Endothelial cell of umbilical vein (primary cell): ENCODE measurements at regions not wholly inside any gene's neighbourhood (a gene's known extent, or its start where the extent isn't known, plus 50 kb on each side); places are given as distances from the start of the nearest gene placed in this dataset.

Source experiments
- BruUV-seq: library from RNA; stranded (reverse); fragments of 400-500 nt; replicated peaks from 2 replicates; lab custom pipeline; 2021; lab: Mats Ljungman, UMichigan
- CTCF ChIA-PET: fragments of 300-600, 350-600 bp; sonication (Branson Sonifier 250); formaldehyde crosslinking; loops from one replicate; lab custom pipeline; 2021; ENCODE audit warnings: antibody characterized with exemption, inconsistent platforms; lab: Charles Lee
- POLR2A ChIA-PET: fragments of 300-600, 350-600 bp; sonication (Branson Sonifier 250); formaldehyde crosslinking; loops from one replicate; lab custom pipeline; 2021; ENCODE audit warnings: antibody characterized with exemption, inconsistent platforms; lab: Charles Lee
- DNase-seq: peaks from one replicate; pipeline ENCODE4 v3.0.0-alpha.2; 2011; ENCODE audit warnings: low read depth, low spot score
- FAIRE-seq: peaks from 2 replicates; lab custom pipeline; 2011; peaks lifted over from hg19 to GRCh38; lab: Jason Lieb, UNC
- H2AFZ ChIP-seq: 2 replicates; pipeline ENCODE4 v1.6.0; 2012; ENCODE audit warnings: low read depth, low read length, control low read depth, inconsistent platforms
- H3K27ac ChIP-seq: 2 replicates; pipeline ENCODE4 v1.5.1; 2011; ENCODE audit warnings: low read depth, mild to moderate bottlenecking, control low read depth, low read length, moderate library complexity; ENCODE audit not compliant: insufficient read depth
- H3K27me3 ChIP-seq, 2 experiments: 2 replicates each; pipeline versions ENCODE4 v1.6.0 to v1.6.1; 2011; ENCODE audit warnings: low read length in 2 of 2, mixed read lengths in 1 of 2; ENCODE audit not compliant: control insufficient read depth in 2 of 2, insufficient read depth in 2 of 2
- H3K36me3 ChIP-seq, 2 experiments: 2 replicates in 1 of 2; 3 replicates in 1 of 2; pipeline ENCODE4 v1.5.1; 2011; ENCODE audit warnings: low read length in 2 of 2, mild to moderate bottlenecking in 1 of 2, moderate library complexity in 1 of 2; ENCODE audit not compliant: control insufficient read depth in 2 of 2, insufficient read depth in 2 of 2; ENCODE audit errors: extremely low read depth in 1 of 2
- H3K4me1 ChIP-seq: 3 replicates; pipeline ENCODE4 v1.5.1; 2011; ENCODE audit warnings: mild to moderate bottlenecking, low read length; ENCODE audit not compliant: control insufficient read depth, insufficient read depth; ENCODE audit errors: extremely low read depth
- H3K4me2 ChIP-seq: 2 replicates; pipeline ENCODE4 v1.6.1; 2011; ENCODE audit warnings: low read length, control low read depth, mixed read lengths; ENCODE audit not compliant: insufficient read depth
- H3K4me3 ChIP-seq, 3 experiments: fragments of 200-600 bp in 1 of 3; sonication (generic), shearing (Covaris generic) in 1 of 3; replicated peaks in 1 of 3; 2 replicates each; pipeline ENCODE4 v1.5.1; 2011 to 2016; ENCODE audit warnings: control low read depth in 3 of 3, low read length in 3 of 3, mild to moderate bottlenecking in 2 of 3, inconsistent platforms in 1 of 3, low read depth in 1 of 3, moderate library complexity in 1 of 3; ENCODE audit not compliant: insufficient read depth in 1 of 3
- H3K79me2 ChIP-seq: 2 replicates; pipeline ENCODE4 v1.6.0; 2012; ENCODE audit warnings: low read length, inconsistent platforms; ENCODE audit not compliant: control insufficient read depth, insufficient read depth
- H3K9ac ChIP-seq: replicated peaks from 2 replicates; pipeline ENCODE3; 2011; ENCODE audit warnings: low read length, control low read depth; ENCODE audit not compliant: insufficient read depth; ENCODE audit errors: extremely low read depth
- H3K9me1 ChIP-seq: replicated peaks from 3 replicates; pipeline ENCODE4 v1.6.0; 2011; ENCODE audit warnings: mild to moderate bottlenecking, low read length; ENCODE audit not compliant: control insufficient read depth, insufficient read depth; ENCODE audit errors: extremely low read depth
- H3K9me3 ChIP-seq: replicated peaks from 2 replicates; pipeline ENCODE4 v1.5.1; 2012; ENCODE audit warnings: low read length, inconsistent platforms; ENCODE audit not compliant: control insufficient read depth, insufficient read depth
- H4K20me1 ChIP-seq: replicated peaks from 2 replicates; pipeline ENCODE3; 2011; ENCODE audit warnings: mild to moderate bottlenecking, low read length; ENCODE audit not compliant: control insufficient read depth, insufficient read depth; ENCODE audit errors: extremely low read depth
- CTCF ChIP-seq, 2 donors: IDR thresholded peaks; 1 replicate in 1 of 2; 2 replicates in 1 of 2; pipeline ENCODE4 v1.5.1; 2011; ENCODE audit warnings: low read length in 2 of 2, mild to moderate bottlenecking in 2 of 2, moderate library complexity in 2 of 2, control low read depth in 1 of 2, inconsistent platforms in 1 of 2, low read depth in 1 of 2; ENCODE audit not compliant: insufficient read depth in 1 of 2; ENCODE audit errors: extremely low read depth in 1 of 2
- EZH2 ChIP-seq: IDR thresholded peaks from 2 replicates; pipeline ENCODE4 v1.6.1; 2012; ENCODE audit warnings: borderline replicate concordance, low read depth, mild to moderate bottlenecking, moderate library complexity, low read length, inconsistent platforms; ENCODE audit not compliant: severe bottlenecking
- FOS ChIP-seq: IDR thresholded peaks from 2 replicates; pipeline ENCODE4 v1.6.1; 2011; ENCODE audit warnings: mild to moderate bottlenecking, low read length, moderate library complexity, borderline replicate concordance; ENCODE audit not compliant: insufficient read depth
- GATA2 ChIP-seq: IDR thresholded peaks from 2 replicates; pipeline ENCODE4 v1.7.0; 2011; ENCODE audit warnings: low read depth, mild to moderate bottlenecking, moderate library complexity, mixed read lengths, low read length; ENCODE audit not compliant: insufficient read length, insufficient read depth
- JUN ChIP-seq: IDR thresholded peaks from 2 replicates; pipeline ENCODE4 v1.6.1; 2011; ENCODE audit warnings: borderline replicate concordance, low read depth; ENCODE audit not compliant: insufficient read length, insufficient read depth
- MYC ChIP-seq: IDR thresholded peaks from one replicate; pipeline ENCODE4 v1.6.1; 2011; ENCODE audit warnings: mild to moderate bottlenecking, low read depth, low read length
- POLR2A ChIP-seq: IDR thresholded peaks from 2 replicates; pipeline ENCODE4 v1.6.1; 2012; ENCODE audit warnings: low read depth, mild to moderate bottlenecking, control low read depth, low read length
- POLR2AphosphoS5 ChIP-seq: IDR thresholded peaks from 2 replicates; pipeline ENCODE4 v1.6.1; 2012; ENCODE audit warnings: low read depth, mild to moderate bottlenecking, control low read depth, low read length, moderate library complexity; ENCODE audit not compliant: insufficient read depth
- dilution Hi-C: fragments of 300-500 bp; cut with MboI; formaldehyde crosslinking; loops from one replicate; pipeline ENCODE4 v1.15.0; 2019; ENCODE audit warnings: low sequenced_read_pairs; ENCODE audit not compliant: extremely low pct_ligation_motif_present
- intact Hi-C: fragments of 100-400 bp; cut with micrococcal nuclease; formaldehyde crosslinking; loops from one replicate; pipeline ENCODE4 v1.10.0; 2022
- TF ChIP-seq, protein P1 (sequence below): IDR thresholded peaks from 2 replicates; pipeline ENCODE4 v1.6.1; 2011; ENCODE audit not compliant: insufficient read depth, insufficient read length

DNA sequence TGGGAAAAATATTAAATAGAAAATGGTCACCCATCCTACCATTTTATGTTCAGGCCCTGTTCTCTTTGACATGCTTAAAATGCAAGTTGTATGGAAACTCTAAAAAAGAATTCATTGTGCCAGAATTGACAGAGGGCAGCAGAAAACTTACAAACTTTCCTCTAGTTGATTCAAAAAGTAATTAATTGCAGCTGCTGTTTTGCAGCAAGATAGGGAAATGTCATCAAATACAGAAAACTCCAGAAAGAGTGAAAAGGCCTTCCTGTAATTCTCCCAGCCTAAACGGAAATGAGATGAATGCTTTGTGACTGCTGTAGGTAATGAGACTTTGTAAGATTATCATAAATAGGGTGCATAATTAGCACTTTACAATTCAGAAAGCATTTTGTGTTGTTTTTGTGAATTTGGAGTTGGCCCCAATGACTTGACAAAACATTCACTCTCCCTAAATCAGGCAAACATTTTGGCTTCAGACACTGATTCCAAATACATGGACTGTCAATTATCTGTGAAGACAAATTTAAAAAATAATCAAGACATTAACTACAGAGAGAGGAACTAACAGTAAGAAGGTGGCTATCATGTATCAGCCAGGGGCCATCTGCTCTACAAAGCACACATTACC lies 861.8 kb downstream of the SQOR start:
- DNase-seq (no peak), FAIRE-seq (no peak)
- H3K36me3 ChIP-seq, result no peaks in the 10 kb centered on the region
- H3K4me2 ChIP-seq, result no peak overlapping the region
- no peak overlapping the region for H3K4me3 ChIP-seq
- no peaks in the 10 kb centered on the region for H3K9me3 ChIP-seq
- no peaks in the 10 kb centered on the region for H3K27me3 ChIP-seq
- dilution Hi-C loops (no loop called here), intact Hi-C loops (no loop called here)
- H3K9me1 ChIP-seq, result no peaks in the 10 kb centered on the region
- BruUV-seq, result no TSS peak
- H3K79me2 ChIP-seq, result no peaks in the 10 kb centered on the region
- no peak overlapping the region for H2AFZ ChIP-seq
- no peak overlapping the region for H3K9ac ChIP-seq
- no peak overlapping the region for H3K27ac ChIP-seq
- CTCF ChIA-PET, result no interaction called here
- no peaks in the 10 kb centered on the region for H3K4me1 ChIP-seq
- TF ChIP-seq, protein P1, sequence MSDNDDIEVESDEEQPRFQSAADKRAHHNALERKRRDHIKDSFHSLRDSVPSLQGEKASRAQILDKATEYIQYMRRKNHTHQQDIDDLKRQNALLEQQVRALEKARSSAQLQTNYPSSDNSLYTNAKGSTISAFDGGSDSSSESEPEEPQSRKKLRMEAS, result no peak
- no peak for TF ChIP-seq MYC
- no peak for TF ChIP-seq EZH2
- no peak for TF ChIP-seq JUN
- no peak for TF ChIP-seq FOS
- no peak for TF ChIP-seq GATA2
- no peak for TF ChIP-seq CTCF (IDR thresholded peaks at IDR 0.05; ENCODE audit: extremely low read depth in 1 of 2, insufficient read depth in 1 of 2, low read depth in 1 of 2, low read length in 2 of 2)
- TF ChIP-seq POLR2A, result no peak
- TF ChIP-seq POLR2AphosphoS5, result no peak
- no peaks in the 10 kb centered on the region for H4K20me1 ChIP-seq
- POLR2A ChIA-PET, result no interaction called here
